Effector memory CD4-positive, alpha-beta T cell (primary cell): ENCODE measurements at regions not wholly inside any gene's neighbourhood (a gene's known extent, or its start where the extent isn't known, plus 50 kb on each side); places are given as distances from the start of the nearest gene placed in this dataset.

Experiments used
- DNase-seq, 3 donors: peaks; one replicate each; pipeline ENCODE4 v3.0.0-alpha.2; 2020
- H3K27ac ChIP-seq: 2 replicates; pipeline ENCODE4 v1.7.0; 2013; ENCODE audit warnings: mild to moderate bottlenecking, low read length, moderate library complexity; ENCODE audit not compliant: insufficient read depth, poor library complexity, severe bottlenecking
- H3K27me3 ChIP-seq: replicated peaks from 2 replicates; pipeline ENCODE4 v1.7.0; 2013; ENCODE audit warnings: mild to moderate bottlenecking, low read length; ENCODE audit not compliant: insufficient read depth, control insufficient read depth, poor library complexity, severe bottlenecking
- H3K36me3 ChIP-seq: 2 replicates; pipeline ENCODE4 v1.7.0; 2013; ENCODE audit warnings: mild to moderate bottlenecking, low read length, moderate library complexity; ENCODE audit not compliant: control insufficient read depth, insufficient read depth
- H3K4me1 ChIP-seq: 2 replicates; pipeline ENCODE4 v1.7.0; 2013; ENCODE audit warnings: low read length, mild to moderate bottlenecking; ENCODE audit not compliant: control insufficient read depth, insufficient read depth, poor library complexity, severe bottlenecking
- H3K4me3 ChIP-seq: 2 replicates; pipeline ENCODE4 v1.7.0; 2013; ENCODE audit warnings: low read length, low read depth, mild to moderate bottlenecking; ENCODE audit not compliant: insufficient read depth, poor library complexity, severe bottlenecking
- H3K9me3 ChIP-seq: 2 replicates; pipeline ENCODE4 v1.7.0; 2013; ENCODE audit warnings: mild to moderate bottlenecking, low read length, moderate library complexity; ENCODE audit not compliant: control insufficient read depth

DNA sequence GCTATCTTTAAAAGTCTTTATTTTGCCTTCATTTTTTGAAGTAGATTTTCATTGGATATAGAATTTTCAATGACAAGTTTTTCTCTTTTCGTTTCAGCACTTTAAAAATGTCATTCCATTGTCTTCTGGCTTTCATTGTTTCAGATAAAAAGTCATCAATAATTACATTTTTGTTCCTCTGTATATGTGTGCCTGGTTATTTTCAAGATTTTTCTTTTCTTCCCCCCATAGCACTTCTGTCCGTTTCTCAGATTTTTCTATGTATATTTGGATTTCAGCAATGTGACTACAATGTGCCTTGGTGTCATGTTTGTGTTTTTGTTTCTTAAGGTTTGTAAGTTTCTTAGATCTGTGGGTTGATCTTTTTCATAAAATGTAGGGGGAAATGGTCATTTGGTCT, 66.3 kb upstream of the HSD17B12 start:
- H3K27me3 ChIP-seq = no peaks in the 10 kb centered on the region
- no peak for DNase-seq
- H3K4me1 ChIP-seq = no peaks in the 10 kb centered on the region
- no peak overlapping the region for H3K4me3 ChIP-seq
- no peak overlapping the region for H3K27ac ChIP-seq
- H3K36me3 ChIP-seq = no peaks in the 10 kb centered on the region
- no peaks in the 10 kb centered on the region for H3K9me3 ChIP-seq

DNA sequence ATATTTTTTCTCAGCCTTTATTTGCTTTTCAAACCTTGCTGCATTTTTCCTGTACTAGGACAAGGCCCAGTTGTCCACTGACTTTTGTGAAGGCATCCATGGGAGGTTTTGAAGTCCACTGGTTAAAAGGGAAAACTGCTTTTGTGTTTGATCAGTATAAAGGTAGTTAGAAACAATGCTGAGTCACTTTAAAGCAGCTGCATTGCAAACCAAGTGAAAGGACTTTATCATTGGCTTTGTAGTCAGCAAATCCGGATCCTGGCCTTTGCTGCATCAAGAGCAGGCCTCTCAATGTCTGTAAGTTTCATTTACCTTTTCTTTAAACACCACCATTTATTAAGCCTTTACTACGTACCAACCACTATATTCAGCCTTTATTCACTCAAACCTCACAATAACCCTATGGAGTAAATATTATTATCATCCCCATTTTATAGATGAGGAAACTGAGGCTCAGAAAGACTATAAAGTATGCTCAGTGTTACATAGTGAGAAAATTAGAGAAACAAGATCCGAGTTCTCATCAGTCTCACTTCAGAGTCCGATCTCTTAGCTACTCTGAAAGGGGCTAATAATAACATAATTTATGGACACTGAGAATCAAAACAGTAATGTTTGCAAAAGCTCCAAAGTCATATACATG, 60.6 kb upstream of the HSD17B12 start:
- H3K27me3 ChIP-seq = peaks cover 3% of the 10 kb centered on the region
- H3K4me1 ChIP-seq = no peaks in the 10 kb centered on the region
- H3K9me3 ChIP-seq = no peaks in the 10 kb centered on the region
- no peak overlapping the region for H3K27ac ChIP-seq
- no peak for DNase-seq
- no peaks in the 10 kb centered on the region for H3K36me3 ChIP-seq
- no peak overlapping the region for H3K4me3 ChIP-seq

DNA sequence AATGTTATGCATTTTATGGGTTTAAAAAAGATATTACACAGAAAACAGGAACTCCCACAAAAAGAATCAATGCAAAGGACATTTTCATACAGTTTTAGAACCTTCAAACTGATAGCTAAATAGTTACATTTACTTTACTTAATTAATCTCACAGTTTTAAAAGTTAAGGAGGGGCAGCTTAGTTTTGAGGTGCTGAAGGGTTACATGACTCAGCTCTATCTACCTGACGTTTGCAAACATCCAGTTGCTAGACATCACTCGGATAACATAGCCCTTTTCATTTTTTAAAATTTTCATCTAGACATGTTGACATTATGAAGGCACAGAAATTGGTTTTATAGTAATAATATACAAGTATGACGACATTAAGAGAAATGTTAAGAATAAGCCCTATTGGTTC, 53.7 kb upstream of the HSD17B12 start:
- H3K27me3 ChIP-seq = peaks cover 3% of the 10 kb centered on the region
- H3K9me3 ChIP-seq = no peaks in the 10 kb centered on the region
- no peaks in the 10 kb centered on the region for H3K36me3 ChIP-seq
- no peak for DNase-seq
- H3K4me1 ChIP-seq = no peaks in the 10 kb centered on the region
- no peak overlapping the region for H3K27ac ChIP-seq
- no peak overlapping the region for H3K4me3 ChIP-seq
